GM12891 (cell line): ENCODE measurements at regions not wholly inside any gene's neighbourhood (a gene's known extent, or its start where the extent isn't known, plus 50 kb on each side); places are given as distances from the start of the nearest gene placed in this dataset.

Source experiments
- POLR2A ChIP-seq: IDR thresholded peaks from 2 replicates; pipeline ENCODE4 v1.6.1; 2011; ENCODE audit warnings: low read depth, low read length, control low read depth
- POLR2AphosphoS5 ChIP-seq: IDR thresholded peaks from 2 replicates; pipeline ENCODE4 v1.6.1; 2011; ENCODE audit warnings: low read depth, low read length, control low read depth
- TAF1 ChIP-seq: IDR thresholded peaks from 2 replicates; pipeline ENCODE4 v1.6.1; 2011; ENCODE audit warnings: low read depth, low read length, control low read depth

DNA sequence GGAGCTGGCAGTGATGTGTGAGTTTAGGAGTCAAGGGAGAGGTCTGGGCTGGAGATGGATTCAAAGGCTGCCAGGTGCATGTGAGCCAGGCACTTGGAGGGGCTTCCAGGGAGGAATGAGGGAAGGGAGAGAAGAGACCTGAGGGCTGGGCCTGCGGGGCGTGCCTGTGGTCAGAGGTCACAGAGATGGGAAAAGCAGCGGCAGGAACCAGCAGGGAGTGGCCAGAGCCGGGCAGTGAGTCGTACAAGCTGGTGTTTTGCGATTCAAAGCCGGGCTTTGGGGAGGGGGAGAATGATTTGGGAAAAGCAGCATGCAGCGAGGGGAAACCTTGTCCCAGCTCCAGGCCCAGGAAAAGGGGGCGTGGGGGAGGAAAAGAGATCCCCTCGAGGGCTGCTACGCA lies 96.9 kb upstream of the RTL6 start:
- no peak for TF ChIP-seq POLR2A
- no peak for TF ChIP-seq POLR2AphosphoS5
- no peak for TF ChIP-seq TAF1
